DND-41 (cell line): ENCODE measurements at regions not wholly inside any gene's neighbourhood (a gene's known extent, or its start where the extent isn't known, plus 50 kb on each side); places are given as distances from the start of the nearest gene placed in this dataset.

ENCODE experiments used
- ATAC-seq: fragments of 200-7000 bp; cut with Tn5 transposase; 3 replicates; pipeline ENCODE4 v1.9.1; 2021; ENCODE audit warnings: low read depth; ENCODE audit not compliant: insufficient read depth
- DNase-seq: peaks from one replicate; pipeline ENCODE4 v3.0.0-alpha.2; 2020
- H2AFZ ChIP-seq: 2 replicates; pipeline ENCODE4 v1.6.0; 2012; ENCODE audit warnings: low read depth, low read length
- H3K27ac ChIP-seq: 2 replicates; pipeline ENCODE4 v1.5.1; 2012; ENCODE audit warnings: low read length, inconsistent platforms
- H3K27me3 ChIP-seq: fragments of 200-600 bp; sonication (generic); 2 replicates; pipeline ENCODE4 v1.6.0; 2012; ENCODE audit warnings: low read length, mild to moderate bottlenecking, inconsistent platforms; ENCODE audit not compliant: insufficient read depth, poor library complexity
- H3K36me3 ChIP-seq: 2 replicates; pipeline ENCODE4 v1.5.1; 2012; ENCODE audit warnings: low read length, inconsistent platforms; ENCODE audit not compliant: insufficient read depth
- H3K4me1 ChIP-seq: 2 replicates; pipeline ENCODE4 v1.5.1; 2012; ENCODE audit warnings: mild to moderate bottlenecking, low read length; ENCODE audit not compliant: insufficient read depth
- H3K4me2 ChIP-seq: 2 replicates; pipeline ENCODE4 v1.6.0; 2012; ENCODE audit warnings: mild to moderate bottlenecking, moderate library complexity, low read length, inconsistent platforms; ENCODE audit not compliant: insufficient read depth
- H3K4me3 ChIP-seq, 2 experiments: fragments of 200-600 bp in 1 of 2; shearing (Covaris generic) in 1 of 2; 2 replicates each; pipeline ENCODE4 v1.5.1; 2012 to 2016; ENCODE audit warnings: inconsistent platforms in 2 of 2, low read length in 2 of 2, mild to moderate bottlenecking in 2 of 2, low read depth in 1 of 2, moderate library complexity in 1 of 2
- H3K79me2 ChIP-seq: 2 replicates; pipeline ENCODE4 v1.6.0; 2012; ENCODE audit warnings: low read length, inconsistent platforms; ENCODE audit not compliant: insufficient read depth
- H3K9ac ChIP-seq: 2 replicates; pipeline ENCODE4 v1.6.0; 2012; ENCODE audit warnings: low read depth, mild to moderate bottlenecking, inconsistent platforms, low read length, moderate library complexity
- H3K9me3 ChIP-seq: 2 replicates; pipeline ENCODE4 v1.5.1; 2012; ENCODE audit warnings: low read length, moderate library complexity, mild to moderate bottlenecking, inconsistent platforms; ENCODE audit not compliant: insufficient read depth, severe bottlenecking
- H4K20me1 ChIP-seq: 2 replicates; pipeline ENCODE4 v1.6.0; 2012; ENCODE audit warnings: low read length; ENCODE audit not compliant: insufficient read depth
- EZH2 ChIP-seq: IDR thresholded peaks from 3 replicates; pipeline ENCODE4 v1.6.1; 2012; ENCODE audit warnings: borderline replicate concordance, low read depth, mild to moderate bottlenecking, moderate library complexity, low read length, inconsistent platforms; ENCODE audit not compliant: severe bottlenecking
- TF ChIP-seq, protein P1 (sequence below): IDR thresholded peaks from 2 replicates; pipeline ENCODE4 v1.5.1; 2012; ENCODE audit warnings: borderline replicate concordance, low read length, moderate library complexity, mild to moderate bottlenecking; ENCODE audit not compliant: poor library complexity, severe bottlenecking; ENCODE audit errors: extremely low read depth

DNA sequence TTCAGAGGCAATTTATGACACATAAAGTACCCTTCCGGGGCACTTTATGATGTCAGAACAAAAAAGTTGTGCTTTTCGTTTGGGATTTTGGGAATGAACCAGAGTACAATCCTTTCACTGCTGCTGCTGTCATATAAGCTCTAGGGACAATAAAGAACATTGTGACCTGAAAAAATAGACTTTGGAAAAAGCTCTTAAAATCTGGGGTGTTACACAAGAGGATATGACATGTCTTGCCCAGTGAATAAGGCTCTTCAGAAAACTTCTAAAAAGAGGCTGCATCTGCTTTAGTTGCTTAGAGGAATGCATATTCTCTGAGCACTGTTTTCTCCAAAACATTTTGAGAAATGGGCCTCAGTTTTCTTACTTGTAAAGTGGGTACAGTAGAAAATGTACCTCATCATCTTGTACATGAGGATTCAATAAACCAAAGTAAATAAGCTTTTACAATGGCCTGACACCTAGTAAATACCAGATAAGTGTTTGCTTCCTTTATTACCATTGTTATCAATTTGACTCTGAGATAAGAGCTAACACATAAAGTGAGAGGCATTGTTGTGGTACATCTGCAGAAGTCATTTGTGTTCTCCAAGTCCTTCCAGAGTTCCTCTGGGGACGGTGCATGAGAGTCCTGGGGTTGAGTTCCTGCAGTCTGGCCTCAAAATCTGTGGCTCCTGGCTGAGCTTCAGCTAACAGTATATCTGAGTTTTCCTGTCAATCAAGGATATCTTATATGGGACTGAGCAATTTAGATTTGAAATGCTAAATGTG, 67.4 kb upstream of the EDNRB start:
- H3K27ac ChIP-seq = no peak overlapping the region
- H3K9me3 ChIP-seq = no peaks in the 10 kb centered on the region
- H4K20me1 ChIP-seq = no peaks in the 10 kb centered on the region
- DNase-seq (no peak), ATAC-seq (no peak)
- H3K4me1 ChIP-seq = no peaks in the 10 kb centered on the region
- H3K79me2 ChIP-seq = no peaks in the 10 kb centered on the region
- no peak overlapping the region for H3K4me3 ChIP-seq
- peaks cover 10% of the 10 kb centered on the region for H3K27me3 ChIP-seq
- no peak overlapping the region for H3K4me2 ChIP-seq
- no peak for TF ChIP-seq EZH2
- TF ChIP-seq, protein P1, sequence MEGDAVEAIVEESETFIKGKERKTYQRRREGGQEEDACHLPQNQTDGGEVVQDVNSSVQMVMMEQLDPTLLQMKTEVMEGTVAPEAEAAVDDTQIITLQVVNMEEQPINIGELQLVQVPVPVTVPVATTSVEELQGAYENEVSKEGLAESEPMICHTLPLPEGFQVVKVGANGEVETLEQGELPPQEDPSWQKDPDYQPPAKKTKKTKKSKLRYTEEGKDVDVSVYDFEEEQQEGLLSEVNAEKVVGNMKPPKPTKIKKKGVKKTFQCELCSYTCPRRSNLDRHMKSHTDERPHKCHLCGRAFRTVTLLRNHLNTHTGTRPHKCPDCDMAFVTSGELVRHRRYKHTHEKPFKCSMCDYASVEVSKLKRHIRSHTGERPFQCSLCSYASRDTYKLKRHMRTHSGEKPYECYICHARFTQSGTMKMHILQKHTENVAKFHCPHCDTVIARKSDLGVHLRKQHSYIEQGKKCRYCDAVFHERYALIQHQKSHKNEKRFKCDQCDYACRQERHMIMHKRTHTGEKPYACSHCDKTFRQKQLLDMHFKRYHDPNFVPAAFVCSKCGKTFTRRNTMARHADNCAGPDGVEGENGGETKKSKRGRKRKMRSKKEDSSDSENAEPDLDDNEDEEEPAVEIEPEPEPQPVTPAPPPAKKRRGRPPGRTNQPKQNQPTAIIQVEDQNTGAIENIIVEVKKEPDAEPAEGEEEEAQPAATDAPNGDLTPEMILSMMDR = no peak
- no peaks in the 10 kb centered on the region for H3K36me3 ChIP-seq
- H3K9ac ChIP-seq = no peak overlapping the region
- H2AFZ ChIP-seq = no peak overlapping the region

DNA sequence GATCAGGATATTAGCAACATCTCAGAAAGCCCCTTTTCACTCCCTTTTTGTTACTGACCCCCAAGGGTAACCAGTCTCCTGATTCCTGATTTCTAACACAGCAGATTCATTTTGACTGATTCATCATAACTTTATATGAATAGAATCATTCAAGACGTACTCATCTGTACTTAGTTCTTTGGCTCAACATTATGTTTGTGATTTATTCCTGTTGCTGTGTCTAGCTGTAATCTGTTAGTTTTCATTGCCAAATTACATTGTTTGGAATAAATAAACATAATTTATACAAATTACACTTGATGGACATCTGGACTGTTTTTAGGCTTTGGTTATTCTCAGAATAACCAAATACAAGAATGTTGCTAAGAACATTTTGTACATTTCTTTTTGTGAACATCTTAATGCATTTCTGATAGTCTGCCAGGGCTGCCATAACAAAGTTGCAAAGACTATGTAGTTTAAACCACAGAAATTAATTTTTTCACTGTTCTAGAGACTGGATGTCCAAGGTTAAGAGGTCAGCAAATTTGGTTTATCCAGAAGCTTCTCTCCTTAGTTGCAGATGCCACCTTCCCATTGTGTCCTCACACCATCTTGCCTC, 62.8 kb upstream of the EDNRB start:
- H3K4me1 ChIP-seq = no peaks in the 10 kb centered on the region
- H3K4me2 ChIP-seq = no peak overlapping the region
- no peak for TF ChIP-seq EZH2
- TF ChIP-seq, protein P1 = no peak
- H3K79me2 ChIP-seq = no peaks in the 10 kb centered on the region
- H3K27me3 ChIP-seq = no peaks in the 10 kb centered on the region
- no peaks in the 10 kb centered on the region for H3K36me3 ChIP-seq
- H3K4me3 ChIP-seq = no peak overlapping the region
- H2AFZ ChIP-seq = no peak overlapping the region
- H4K20me1 ChIP-seq = no peaks in the 10 kb centered on the region
- no peak overlapping the region for H3K27ac ChIP-seq
- DNase-seq = no peak
- H3K9ac ChIP-seq = no peak overlapping the region
- ATAC-seq = no peak
- H3K9me3 ChIP-seq = no peaks in the 10 kb centered on the region

DNA sequence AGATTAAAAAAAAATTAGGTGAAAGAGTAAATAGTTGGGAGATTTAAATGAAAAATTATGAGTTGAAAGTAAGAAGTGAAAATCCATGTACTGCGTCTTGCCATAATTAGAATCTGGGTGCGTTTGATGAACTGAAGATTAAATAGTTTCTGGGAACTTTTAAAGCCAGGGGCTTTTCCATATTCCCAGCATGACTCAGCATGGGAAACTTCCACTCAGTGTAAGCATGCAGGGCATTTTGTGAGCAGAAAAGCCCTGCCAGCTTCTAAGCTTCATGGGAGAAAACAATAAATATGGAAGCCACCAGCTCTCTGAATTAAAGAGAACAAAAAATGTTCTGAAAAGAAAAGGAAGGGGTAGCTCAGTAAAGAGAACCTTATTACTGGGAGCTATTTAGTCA, 62.0 kb upstream of the EDNRB start:
- H3K36me3 ChIP-seq = no peaks in the 10 kb centered on the region
- ATAC-seq (no peak), DNase-seq (no peak)
- H3K27ac ChIP-seq = no peak overlapping the region
- no peak overlapping the region for H3K9ac ChIP-seq
- no peaks in the 10 kb centered on the region for H3K4me1 ChIP-seq
- no peaks in the 10 kb centered on the region for H3K27me3 ChIP-seq
- H3K4me2 ChIP-seq = no peak overlapping the region
- H2AFZ ChIP-seq = no peak overlapping the region
- no peak overlapping the region for H3K4me3 ChIP-seq
- no peaks in the 10 kb centered on the region for H4K20me1 ChIP-seq
- TF ChIP-seq EZH2 = no peak
- TF ChIP-seq, protein P1 = no peak
- no peaks in the 10 kb centered on the region for H3K9me3 ChIP-seq
- H3K79me2 ChIP-seq = no peaks in the 10 kb centered on the region
